Suprapubic skin (tissue), 4 donors: ENCODE measurements at regions not wholly inside any gene's neighbourhood (a gene's known extent, or its start where the extent isn't known, plus 50 kb on each side); places are given as distances from the start of the nearest gene placed in this dataset.
"Not testable (repeated sequence)": the region's sequence is repeated elsewhere in the genome, so short reads cannot be mapped to it uniquely, and the experiment has no call there.

Source experiments
- DNase-seq, 2 donors: peaks; one replicate each; pipeline ENCODE4 v3.0.0-alpha.2; 2019; ENCODE audit warnings: low spot score in 2 of 2
- H3K27ac ChIP-seq: fragments of 200-600 bp; sonication (generic); one replicate; pipeline ENCODE4 v1.5.1; 2019
- H3K27me3 ChIP-seq: fragments of 200-600 bp; sonication (generic); one replicate; pipeline ENCODE4 v1.5.1; 2019
- H3K36me3 ChIP-seq: fragments of 200-600 bp; sonication (generic); one replicate; pipeline ENCODE4 v1.5.1; 2019
- H3K4me1 ChIP-seq: fragments of 200-600 bp; sonication (generic); one replicate; pipeline ENCODE4 v1.5.1; 2019
- H3K4me3 ChIP-seq: fragments of 200-600 bp; sonication (generic); one replicate; pipeline ENCODE4 v1.5.1; 2019; ENCODE audit warnings: mild to moderate bottlenecking
- H3K9me3 ChIP-seq: fragments of 200-600 bp; sonication (generic); one replicate; pipeline ENCODE4 v1.5.1; 2019
- CTCF ChIP-seq, 2 donors: fragments of 200-600 bp in 1 of 2; fragments of 450-650 bp in 1 of 2; sonication (generic) in 1 of 2; IDR thresholded peaks; one replicate each; pipeline ENCODE4 v1.5.1; 2016 to 2019; ENCODE audit warnings: antibody characterized with exemption in 2 of 2, mild to moderate bottlenecking in 1 of 2, moderate library complexity in 1 of 2
- EP300 ChIP-seq: sonication (generic); formaldehyde crosslinking; IDR thresholded peaks from one replicate; pipeline ENCODE4 v1.6.1; 2017; ENCODE audit warnings: antibody characterized with exemption
- POLR2A ChIP-seq, 2 donors: fragments of 450-650 bp; IDR thresholded peaks; one replicate each; pipeline ENCODE4 v1.6.1; 2017; ENCODE audit warnings: antibody characterized with exemption in 2 of 2, mild to moderate bottlenecking in 2 of 2, moderate library complexity in 2 of 2
- POLR2AphosphoS5 ChIP-seq, 3 donors: sonication (generic); formaldehyde crosslinking; IDR thresholded peaks; one replicate each; pipeline ENCODE4 v1.6.1; 2017; ENCODE audit warnings: antibody characterized with exemption in 3 of 3
- WGBS: methylation state at CpG from one replicate; pipeline ENCODE4 v1.1.5; 2018; 5-methylcytosine and 5-hydroxymethylcytosine counted together

- Histone ChIP-seq H3K4me1 (no peaks in the 10 kb centered on the region), H3K4me3 (no peak overlapping the region), H3K36me3 (no peaks in the 10 kb centered on the region), H3K27ac (no peak overlapping the region), H3K27me3 (no peaks in the 10 kb centered on the region), H3K9me3 (no peaks in the 10 kb centered on the region)
- WGBS = 64% methylated on average over 6 of the region's 7 CpGs
- DNase-seq = no peak
- no peak for TF ChIP-seq EP300
- no peak for TF ChIP-seq CTCF (IDR thresholded peaks at IDR 0.05)
- TF ChIP-seq POLR2AphosphoS5 (IDR thresholded peaks at IDR 0.05) = no peak
- no peak for TF ChIP-seq POLR2A (IDR thresholded peaks at IDR 0.05)
Measured at GRCh38 chr3:170651260-170651845, 65.5 kb upstream of the SLC7A14 start.

- WGBS = 59% methylated on average over 3 of the region's 5 CpGs
- H3K9me3 ChIP-seq, H3K4me3 ChIP-seq, H3K4me1 ChIP-seq, H3K27me3 ChIP-seq, H3K27ac ChIP-seq, DNase-seq, H3K36me3 ChIP-seq: not testable (repeated sequence)
Measured at GRCh38 chr3:170650557-170650956, 64.7 kb upstream of the SLC7A14 start.

- no peak for TF ChIP-seq POLR2A (IDR thresholded peaks at IDR 0.05)
- no peak for TF ChIP-seq POLR2AphosphoS5 (IDR thresholded peaks at IDR 0.05)
- no peaks in the 10 kb centered on the region for H3K27me3 ChIP-seq
- DNase-seq = no peak
- H3K4me1 ChIP-seq = peaks cover 3% of the 10 kb centered on the region
- no peak overlapping the region for H3K4me3 ChIP-seq
- H3K27ac ChIP-seq = no peak overlapping the region
- 84% methylated on average over 1 of the region's 1 CpG for WGBS
- H3K9me3 ChIP-seq = no peaks in the 10 kb centered on the region
- no peaks in the 10 kb centered on the region for H3K36me3 ChIP-seq
Measured at GRCh38 chr3:170644711-170645110, 58.8 kb upstream of the SLC7A14 start.

- TF ChIP-seq EP300 = no peak
- TF ChIP-seq POLR2AphosphoS5 (IDR thresholded peaks at IDR 0.05) = no peak
- TF ChIP-seq POLR2A (IDR thresholded peaks at IDR 0.05) = no peak
- no peak for TF ChIP-seq CTCF (IDR thresholded peaks at IDR 0.05)
- no peak overlapping the region for H3K4me3 ChIP-seq
- H3K27me3 ChIP-seq = no peaks in the 10 kb centered on the region
- no peak overlapping the region for H3K27ac ChIP-seq
- WGBS = 77% methylated on average over 3 of the region's 3 CpGs
- no peaks in the 10 kb centered on the region for H3K9me3 ChIP-seq
- H3K4me1 ChIP-seq = peaks cover 3% of the 10 kb centered on the region
- H3K36me3 ChIP-seq = no peaks in the 10 kb centered on the region
- no peak for DNase-seq
Measured at GRCh38 chr3:170643831-170644230, 58.0 kb upstream of the SLC7A14 start.

GRCh38 chr3:170642882-170643601 is 57.2 kb upstream of the SLC7A14 start:
- no peak overlapping the region for H3K27ac ChIP-seq
- DNase-seq = no peak

More at GRCh38 chr3:170642882-170643601, 57.2 kb upstream of the SLC7A14 start:
- Histone ChIP-seq H3K4me1 (peaks cover 3% of the 10 kb centered on the region), H3K27me3 (no peaks in the 10 kb centered on the region), H3K9me3 (no peaks in the 10 kb centered on the region), H3K36me3 (no peaks in the 10 kb centered on the region), H3K4me3 (no peak overlapping the region)
- TF ChIP-seq POLR2AphosphoS5 (IDR thresholded peaks at IDR 0.05) (no peak), CTCF (IDR thresholded peaks at IDR 0.05) (no peak), EP300 (no peak), POLR2A (IDR thresholded peaks at IDR 0.05) (no peak)
- whole genome bisulfite sequencing = 73% methylated on average over 3 of the region's 3 CpGs
